Osteocyte (in vitro differentiated cells): ENCODE measurements at regions not wholly inside any gene's neighbourhood (a gene's known extent, or its start where the extent isn't known, plus 50 kb on each side); places are given as distances from the start of the nearest gene placed in this dataset.
"Not testable (repeated sequence)": the region's sequence is repeated elsewhere in the genome, so short reads cannot be mapped to it uniquely, and the experiment has no call there.

Experiments used
- DNase-seq: peaks from one replicate; pipeline ENCODE4 v3.0.0; 2021; ENCODE audit warnings: mixed read lengths; ENCODE audit not compliant: unreplicated experiment; ENCODE audit errors: extremely low spot score
- H3K27ac Mint-ChIP-seq: one replicate; pipeline ENCODE4 v1.8.0; 2021; ENCODE audit warnings: mild to moderate bottlenecking, mixed read lengths; ENCODE audit not compliant: unreplicated experiment
- H3K27me3 Mint-ChIP-seq: one replicate; pipeline ENCODE4 v1.8.0; 2021; ENCODE audit warnings: mixed read lengths; ENCODE audit not compliant: unreplicated experiment
- H3K36me3 Mint-ChIP-seq: one replicate; pipeline ENCODE4 v1.8.0; 2021; ENCODE audit warnings: mixed read lengths; ENCODE audit not compliant: unreplicated experiment
- H3K4me1 Mint-ChIP-seq: one replicate; pipeline ENCODE4 v1.8.0; 2021; ENCODE audit warnings: mixed read lengths; ENCODE audit not compliant: unreplicated experiment
- H3K4me3 Mint-ChIP-seq: one replicate; pipeline ENCODE4 v1.8.0; 2021; ENCODE audit warnings: mild to moderate bottlenecking, moderate library complexity, mixed read lengths; ENCODE audit not compliant: unreplicated experiment
- H3K9me3 Mint-ChIP-seq: one replicate; pipeline ENCODE4 v1.8.0; 2021; ENCODE audit warnings: mixed read lengths; ENCODE audit not compliant: unreplicated experiment
- CTCF ChIP-seq: fragments of 200-600 bp; sonication (generic); IDR thresholded peaks from 2 replicates; pipeline ENCODE4 v1.5.0; 2021; ENCODE audit warnings: antibody characterized with exemption, mild to moderate bottlenecking, moderate library complexity

- Mint-ChIP-seq H3K27ac (no peak overlapping the region), H3K9me3 (peaks cover 4% of the 10 kb centered on the region), H3K4me1 (no peaks in the 10 kb centered on the region), H3K27me3 (no peaks in the 10 kb centered on the region), H3K36me3 (no peaks in the 10 kb centered on the region), H3K4me3 (no peak overlapping the region)
- DNase-seq = no peak
- TF ChIP-seq CTCF = no peak
Observed at GRCh38 chr12:69045430-69045829, 112.5 kb upstream of the CPM start.

GRCh38 chr12:69046363-69046762 is 113.4 kb upstream of the CPM start:
- DNase-seq = no peak
- Mint-ChIP-seq H3K36me3 (no peaks in the 10 kb centered on the region), H3K27me3 (no peaks in the 10 kb centered on the region), H3K9me3 (peaks cover 13% of the 10 kb centered on the region), H3K4me1 (no peaks in the 10 kb centered on the region), H3K27ac (no peak overlapping the region), H3K4me3 (no peak overlapping the region)
- no peak for TF ChIP-seq CTCF

- Mint-ChIP-seq H3K9me3 (peaks cover 15% of the 10 kb centered on the region), H3K4me3 (no peak overlapping the region), H3K4me1 (no peaks in the 10 kb centered on the region), H3K27ac (no peak overlapping the region), H3K36me3 (no peaks in the 10 kb centered on the region), H3K27me3 (no peaks in the 10 kb centered on the region)
- DNase-seq = no peak
- no peak for TF ChIP-seq CTCF
Observed at GRCh38 chr12:69046920-69047319, 113.9 kb upstream of the CPM start.

- no peak for DNase-seq
- no peak for TF ChIP-seq CTCF
- peaks cover 15% of the 10 kb centered on the region for H3K9me3 Mint-ChIP-seq
- no peak overlapping the region for H3K4me3 Mint-ChIP-seq
- H3K36me3 Mint-ChIP-seq = no peaks in the 10 kb centered on the region
- H3K27me3 Mint-ChIP-seq = no peaks in the 10 kb centered on the region
- no peak overlapping the region for H3K27ac Mint-ChIP-seq
- H3K4me1 Mint-ChIP-seq = peaks cover 10% of the 10 kb centered on the region
Observed at GRCh38 chr12:69047990-69048389, 115.0 kb upstream of the CPM start.

GRCh38 chr12:69049855-69050254 is 116.9 kb upstream of the CPM start:
- H3K4me1 Mint-ChIP-seq = peaks cover 23% of the 10 kb centered on the region
- not testable (repeated sequence) for H3K27me3 Mint-ChIP-seq, DNase-seq, H3K36me3 Mint-ChIP-seq, H3K27ac Mint-ChIP-seq, H3K4me3 Mint-ChIP-seq
- peaks cover 15% of the 10 kb centered on the region for H3K9me3 Mint-ChIP-seq
